Calu3 (cell line): ENCODE measurements at regions not wholly inside any gene's neighbourhood (a gene's known extent, or its start where the extent isn't known, plus 50 kb on each side); places are given as distances from the start of the nearest gene placed in this dataset.

Source experiments
- BruUV-seq: library from RNA; stranded (reverse); fragments of 400-500 nt; replicated peaks from 2 replicates; lab custom pipeline; 2021; lab: Mats Ljungman, UMichigan
- CTCF ChIA-PET: fragments of 300-600 bp; sonication (Branson Sonifier 250); formaldehyde crosslinking; loops from one replicate; lab custom pipeline; 2022; ENCODE audit warnings: antibody characterized with exemption; lab: Charles Lee
- DNase-seq: peaks from one replicate; pipeline ENCODE4 v3.0.0; 2022
- H3K27ac Mint-ChIP-seq: one replicate; pipeline ENCODE4 v1.8.0; 2022; ENCODE audit warnings: mixed read lengths; ENCODE audit not compliant: unreplicated experiment
- H3K27me3 Mint-ChIP-seq: one replicate; pipeline ENCODE4 v1.8.0; 2022; ENCODE audit warnings: mixed read lengths; ENCODE audit not compliant: unreplicated experiment
- H3K36me3 Mint-ChIP-seq: one replicate; pipeline ENCODE4 v1.8.0; 2022; ENCODE audit warnings: mild to moderate bottlenecking, moderate library complexity, mixed read lengths; ENCODE audit not compliant: insufficient read depth, unreplicated experiment
- H3K4me1 Mint-ChIP-seq: one replicate; pipeline ENCODE4 v1.8.0; 2022; ENCODE audit warnings: mild to moderate bottlenecking, low read depth, mixed read lengths; ENCODE audit not compliant: unreplicated experiment
- H3K4me3 Mint-ChIP-seq: one replicate; pipeline ENCODE4 v1.8.0; 2022; ENCODE audit warnings: mild to moderate bottlenecking, low read depth, moderate library complexity, mixed read lengths; ENCODE audit not compliant: unreplicated experiment
- H3K9me3 Mint-ChIP-seq: one replicate; pipeline ENCODE4 v1.8.0; 2022; ENCODE audit warnings: low read depth, mixed read lengths; ENCODE audit not compliant: unreplicated experiment
- CTCF ChIP-seq: fragments of 200-600 bp; IDR thresholded peaks from one replicate; pipeline ENCODE4 v1.8.0; 2022; ENCODE audit warnings: antibody characterized with exemption; ENCODE audit not compliant: unreplicated experiment
- intact Hi-C: fragments of 100-400 bp; cut with micrococcal nuclease; formaldehyde crosslinking; loops from one replicate; pipeline ENCODE4 v1.10.0; 2022; ENCODE audit not compliant: unreplicated experiment

GRCh38 chr1:199307496-199308264 lies 668.8 kb downstream of the PTPRC start:
- no TSS peak for BruUV-seq
- H3K4me1 Mint-ChIP-seq: peaks cover 3% of the 10 kb centered on the region
- no peak for DNase-seq
- TF ChIP-seq CTCF: no peak
- no peak overlapping the region for H3K4me3 Mint-ChIP-seq
- no peak overlapping the region for H3K27ac Mint-ChIP-seq
- H3K36me3 Mint-ChIP-seq: no peaks in the 10 kb centered on the region
- no peaks in the 10 kb centered on the region for H3K27me3 Mint-ChIP-seq
- CTCF ChIA-PET: no interaction called here
- intact Hi-C loops: no loop called here
- no peaks in the 10 kb centered on the region for H3K9me3 Mint-ChIP-seq

- intact Hi-C loops: no loop called here
- Mint-ChIP-seq H3K9me3 (no peaks in the 10 kb centered on the region), H3K4me3 (no peak overlapping the region), H3K36me3 (no peaks in the 10 kb centered on the region), H3K27me3 (no peaks in the 10 kb centered on the region), H3K4me1 (no peaks in the 10 kb centered on the region), H3K27ac (no peak overlapping the region)
- no peak for DNase-seq
- no peak for TF ChIP-seq CTCF
- CTCF ChIA-PET: no interaction called here
- BruUV-seq: no TSS peak
Measured at GRCh38 chr1:199308349-199308846, 669.6 kb downstream of the PTPRC start.

GRCh38 chr1:199310708-199311107 lies 671.9 kb downstream of the PTPRC start:
- H3K4me1 Mint-ChIP-seq: no peaks in the 10 kb centered on the region
- H3K4me3 Mint-ChIP-seq: no peak overlapping the region
- DNase-seq: no peak
- intact Hi-C loops: no loop called here
- no peaks in the 10 kb centered on the region for H3K9me3 Mint-ChIP-seq
- H3K36me3 Mint-ChIP-seq: no peaks in the 10 kb centered on the region
- TF ChIP-seq CTCF: no peak
- no peaks in the 10 kb centered on the region for H3K27me3 Mint-ChIP-seq
- BruUV-seq: no TSS peak
- CTCF ChIA-PET: no interaction called here
- no peak overlapping the region for H3K27ac Mint-ChIP-seq

GRCh38 chr1:199311478-199312262 lies 672.8 kb downstream of the PTPRC start:
- Mint-ChIP-seq H3K27ac (no peak overlapping the region), H3K36me3 (no peaks in the 10 kb centered on the region), H3K4me1 (no peaks in the 10 kb centered on the region), H3K27me3 (no peaks in the 10 kb centered on the region), H3K9me3 (no peaks in the 10 kb centered on the region), H3K4me3 (no peak overlapping the region)
- CTCF ChIA-PET: no interaction called here
- intact Hi-C loops: no loop called here
- TF ChIP-seq CTCF: no peak
- no TSS peak for BruUV-seq
- no peak for DNase-seq
